ENCODE measurements at regions not wholly inside any gene's neighbourhood (a gene's known extent, or its start where the extent isn't known, plus 50 kb on each side); places are given as distances from the start of the nearest gene placed in this dataset.
A peak's percentile ranks its signal among the peaks of the same experiment; 100 is the strongest.

DNA sequence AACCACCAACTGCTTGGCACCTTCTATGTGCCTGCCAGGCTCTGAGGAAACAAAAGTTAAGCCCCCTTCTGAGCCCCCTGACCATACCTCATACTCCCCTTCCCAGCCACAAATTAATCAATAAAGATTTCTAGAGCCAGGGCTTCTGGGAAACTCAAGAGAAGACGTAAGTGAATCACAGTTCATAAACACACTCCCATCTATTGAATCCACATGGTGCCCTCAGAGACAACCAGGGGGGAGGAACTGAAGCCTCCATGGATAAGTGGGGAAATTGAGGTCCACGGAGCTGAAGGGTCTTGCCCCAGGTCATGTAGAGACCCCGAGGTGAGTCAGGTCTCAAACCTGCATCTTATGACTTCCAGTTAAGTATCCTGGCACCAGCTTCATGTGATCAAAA is 150.6 kb downstream of the MN1 start:
- no peak for DNase-seq (ENCODE audit: low read depth, low spot score)

DNA sequence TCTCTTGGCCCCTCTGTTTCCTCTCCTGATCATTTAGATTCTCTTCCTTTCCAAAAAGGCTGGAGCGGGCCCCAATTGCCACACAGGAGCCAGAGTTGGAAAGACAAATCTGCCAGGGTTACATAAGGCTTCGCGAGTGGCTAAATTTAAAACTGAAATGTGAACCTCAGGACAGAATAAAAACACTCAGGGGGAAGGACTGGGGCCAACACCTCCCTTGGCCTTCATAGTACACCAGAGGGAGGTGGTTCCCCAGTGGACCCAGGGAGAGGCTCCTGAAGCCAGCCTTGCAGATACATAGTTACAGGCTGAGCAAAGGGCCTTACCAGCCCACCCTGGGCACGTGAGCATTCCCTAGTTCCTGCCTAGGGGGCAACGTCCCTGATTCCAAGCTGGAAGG is 150.1 kb downstream of the MN1 start:
- no peak for DNase-seq (ENCODE audit: low read depth, low spot score)

DNA sequence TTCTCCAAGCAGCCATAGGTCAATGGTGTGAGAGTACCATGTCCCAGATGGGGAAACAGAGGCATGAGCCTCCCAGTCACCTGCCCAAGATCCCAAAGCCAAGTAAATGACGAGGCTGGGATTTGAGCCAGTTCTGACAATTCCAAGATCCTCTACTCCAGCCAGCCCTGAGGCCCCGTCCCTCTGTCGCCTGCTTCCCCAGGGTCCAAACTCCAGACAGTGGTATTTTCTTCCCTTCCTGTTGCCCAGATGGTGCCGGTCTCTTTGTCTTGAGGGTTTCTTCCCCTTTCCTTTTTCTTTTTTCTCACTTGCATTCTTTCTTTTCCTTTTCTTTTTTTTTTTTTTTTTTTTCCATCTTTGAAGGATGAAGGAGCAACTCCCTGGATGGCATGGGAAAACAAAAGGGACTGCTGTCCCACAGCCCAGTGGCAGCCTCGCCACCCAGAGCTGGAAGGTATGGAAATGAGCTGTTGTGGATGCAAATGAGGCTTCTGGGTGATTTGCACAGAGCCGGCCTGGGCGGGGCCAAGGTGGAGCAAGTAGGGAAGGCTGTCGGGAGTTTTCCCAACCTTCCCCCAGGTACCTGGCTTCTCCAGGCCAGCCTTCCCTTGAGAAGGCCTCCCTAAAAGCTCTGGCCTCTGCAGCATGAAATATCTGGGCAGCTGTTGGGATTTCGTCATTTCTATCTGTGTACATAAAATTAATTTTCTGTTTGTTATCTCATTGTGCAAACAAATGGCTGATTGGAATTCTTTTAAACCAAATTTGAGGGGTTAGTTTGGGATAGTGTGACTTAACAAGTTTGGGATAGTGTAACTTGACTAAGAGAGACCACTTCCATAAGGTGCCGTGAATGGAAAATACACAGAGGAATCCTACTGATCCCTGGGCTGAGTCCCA is 146.8 kb downstream of the MN1 start:
- no peak for DNase-seq (ENCODE audit: low read depth, low spot score)

DNA sequence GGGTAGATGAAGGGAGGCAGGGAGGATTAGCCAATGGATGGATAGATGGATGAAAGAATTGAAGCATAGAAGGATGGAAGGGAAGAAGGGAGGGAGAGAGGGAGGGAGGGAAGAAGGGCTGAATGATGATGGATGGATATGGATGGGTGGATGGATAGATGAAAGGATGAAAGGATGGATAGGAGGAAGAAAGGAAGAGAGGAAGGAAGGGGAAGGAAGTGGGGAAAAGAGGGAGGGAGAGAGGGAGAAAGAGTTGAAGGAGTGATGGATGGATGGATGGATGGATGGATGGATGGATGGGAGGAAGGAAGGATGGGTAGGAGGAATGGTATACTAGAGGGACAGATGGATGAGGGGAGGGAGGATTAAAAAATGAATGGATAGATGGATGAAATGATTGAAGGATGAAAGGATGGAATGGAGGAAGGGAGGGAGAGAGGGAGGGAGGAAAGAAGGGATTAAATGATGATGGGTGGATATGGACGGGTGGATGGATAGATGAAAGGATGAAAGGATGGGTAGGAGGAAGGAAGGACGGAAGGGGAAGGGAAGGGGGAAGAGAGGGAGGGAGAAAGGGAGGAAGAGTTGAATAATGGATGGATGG is 145.9 kb downstream of the MN1 start:
- DNase-seq (ENCODE audit: low read depth, low spot score), result no peak

DNA sequence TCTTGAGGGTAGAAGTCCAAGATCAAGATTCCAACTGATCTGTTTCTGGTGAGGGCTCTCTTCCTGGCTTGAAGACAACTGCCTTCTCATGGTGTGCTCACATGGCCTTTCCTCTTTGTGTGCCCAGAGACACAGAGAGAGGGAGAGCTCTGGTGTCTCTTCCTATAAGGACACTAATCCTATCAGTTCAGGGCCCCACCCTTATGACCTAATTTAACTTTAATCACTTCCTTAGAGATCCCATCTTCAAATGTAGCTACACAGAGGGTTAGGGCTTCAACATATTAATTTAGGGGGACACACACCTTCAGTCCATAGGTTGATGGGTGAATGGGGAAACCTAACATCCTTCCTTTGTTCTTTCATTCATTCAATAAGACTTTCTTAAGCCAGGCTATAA is 144.6 kb downstream of the MN1 start:
- no peak for DNase-seq (ENCODE audit: low read depth, low spot score)

DNA sequence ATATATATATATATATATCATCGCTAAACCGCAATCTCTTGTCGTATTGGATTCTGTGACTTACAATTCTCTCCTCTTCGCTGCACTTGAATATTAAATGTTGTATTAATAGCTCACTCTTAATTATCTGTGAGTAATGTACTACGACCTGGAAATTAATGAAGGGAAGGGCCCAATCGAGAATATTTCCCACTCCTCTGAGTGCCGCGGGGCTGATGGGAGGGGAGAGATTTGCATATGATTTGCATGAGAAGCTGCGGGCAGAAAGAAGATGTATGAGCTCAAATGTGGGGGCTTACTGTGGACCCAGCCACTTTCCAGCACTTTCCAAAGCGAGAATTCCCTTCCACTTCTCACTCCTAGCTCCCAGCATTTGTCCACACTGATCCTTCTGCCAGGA is 141.2 kb downstream of the MN1 start:
- no peak for DNase-seq (ENCODE audit: low read depth, low spot score)

DNA sequence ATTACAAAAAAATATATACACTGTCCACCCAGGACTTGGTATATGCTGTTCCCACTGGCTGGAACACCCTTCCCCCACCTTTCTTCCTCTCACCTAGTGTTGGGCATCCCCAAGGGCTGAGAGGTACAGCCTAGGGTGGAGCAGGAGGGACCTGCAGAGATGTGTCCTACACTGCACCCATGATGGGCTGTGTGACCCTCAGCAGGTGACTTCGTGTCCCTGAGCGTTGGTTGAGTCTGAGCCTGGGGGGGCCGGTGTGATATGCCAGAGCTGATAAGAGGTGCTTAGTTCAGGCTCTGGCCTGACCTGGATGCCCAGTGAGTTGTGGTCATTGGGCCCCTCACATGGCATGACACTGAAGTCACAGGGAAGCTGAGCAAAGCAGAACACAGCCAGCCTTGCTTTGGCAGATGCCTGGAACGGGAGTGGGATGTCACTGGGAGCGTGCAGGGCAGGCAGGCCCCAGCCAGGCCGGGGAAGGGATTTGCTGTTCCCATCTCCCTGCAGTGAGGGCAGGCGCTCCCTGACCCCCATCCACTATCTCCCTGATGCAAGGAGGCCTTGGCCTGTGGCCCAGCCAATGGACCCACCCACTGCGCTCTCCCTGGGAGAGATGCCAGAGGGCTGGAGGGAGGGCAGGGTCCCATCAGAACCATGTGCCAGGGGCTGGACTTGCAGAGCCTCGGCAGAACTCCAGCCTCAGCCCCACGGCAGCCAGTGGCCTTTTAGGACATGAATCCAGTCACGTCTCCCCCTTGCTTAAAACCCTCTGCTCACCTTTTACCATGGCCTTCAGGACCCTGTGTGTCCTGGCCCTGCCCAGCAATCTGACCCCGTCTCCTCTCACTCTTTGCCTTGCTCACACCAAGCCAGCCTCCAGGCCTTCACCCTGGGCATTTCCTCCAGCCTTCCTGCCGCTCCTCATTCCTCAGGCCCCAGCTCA is 138.9 kb downstream of the MN1 start:
- no peak for DNase-seq (ENCODE audit: low read depth, low spot score)

DNA sequence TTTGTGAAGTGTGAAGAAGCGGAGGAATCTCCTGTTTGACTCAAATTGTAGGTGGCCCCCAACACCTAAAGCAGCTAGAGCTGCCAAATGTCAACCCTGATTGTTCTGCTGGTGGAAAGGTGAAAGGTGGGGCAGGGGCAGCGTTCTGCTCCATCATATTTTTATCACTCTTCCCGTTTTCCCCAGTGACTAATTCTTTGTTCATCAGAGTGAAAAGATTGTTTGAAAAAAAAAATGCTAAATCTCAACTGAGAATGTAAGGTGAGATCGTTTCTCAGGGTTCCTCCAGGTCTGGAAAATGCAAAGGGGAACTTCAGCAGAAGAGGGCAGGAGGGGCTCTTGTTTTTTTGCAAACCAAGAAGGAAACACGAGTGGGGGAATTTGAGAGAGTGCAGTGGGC is 137.7 kb downstream of the MN1 start:
- no peak for DNase-seq (ENCODE audit: low read depth, low spot score)

DNA sequence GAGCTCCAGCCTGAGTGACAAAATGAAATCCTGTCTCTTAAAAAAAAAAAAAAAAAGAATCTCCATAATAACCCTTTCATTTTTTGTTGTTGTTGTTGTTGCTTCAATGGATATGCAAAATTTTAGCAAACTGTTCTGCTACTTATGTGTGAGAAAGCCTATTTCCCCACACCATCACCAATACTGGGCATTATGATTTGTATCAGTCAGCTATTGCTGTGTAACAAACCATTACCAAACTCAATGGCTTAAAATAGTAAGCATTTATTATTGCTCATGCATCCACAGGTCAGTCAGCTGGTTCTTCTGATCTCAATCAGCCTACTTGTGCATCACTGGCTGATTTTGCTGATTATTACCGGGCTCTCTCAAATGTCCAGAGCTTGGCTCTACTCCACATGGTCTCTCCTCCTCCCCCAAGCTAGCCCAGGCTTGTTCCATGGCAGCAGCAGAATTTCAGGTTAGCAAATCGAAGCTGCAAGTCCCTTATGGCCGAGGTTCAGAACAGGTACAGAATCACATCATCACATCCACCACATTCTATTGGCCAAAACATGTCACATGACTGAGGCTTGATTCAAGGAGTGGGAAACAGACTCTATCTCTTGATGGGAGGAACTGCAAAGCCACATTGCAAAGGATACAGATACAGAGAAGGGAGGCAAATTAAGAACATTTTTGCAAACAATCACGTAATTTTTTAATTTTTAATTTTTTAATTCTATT is 135.1 kb downstream of the MN1 start:
- DNase-seq (ENCODE audit: low read depth, low spot score), result no peak

DNA sequence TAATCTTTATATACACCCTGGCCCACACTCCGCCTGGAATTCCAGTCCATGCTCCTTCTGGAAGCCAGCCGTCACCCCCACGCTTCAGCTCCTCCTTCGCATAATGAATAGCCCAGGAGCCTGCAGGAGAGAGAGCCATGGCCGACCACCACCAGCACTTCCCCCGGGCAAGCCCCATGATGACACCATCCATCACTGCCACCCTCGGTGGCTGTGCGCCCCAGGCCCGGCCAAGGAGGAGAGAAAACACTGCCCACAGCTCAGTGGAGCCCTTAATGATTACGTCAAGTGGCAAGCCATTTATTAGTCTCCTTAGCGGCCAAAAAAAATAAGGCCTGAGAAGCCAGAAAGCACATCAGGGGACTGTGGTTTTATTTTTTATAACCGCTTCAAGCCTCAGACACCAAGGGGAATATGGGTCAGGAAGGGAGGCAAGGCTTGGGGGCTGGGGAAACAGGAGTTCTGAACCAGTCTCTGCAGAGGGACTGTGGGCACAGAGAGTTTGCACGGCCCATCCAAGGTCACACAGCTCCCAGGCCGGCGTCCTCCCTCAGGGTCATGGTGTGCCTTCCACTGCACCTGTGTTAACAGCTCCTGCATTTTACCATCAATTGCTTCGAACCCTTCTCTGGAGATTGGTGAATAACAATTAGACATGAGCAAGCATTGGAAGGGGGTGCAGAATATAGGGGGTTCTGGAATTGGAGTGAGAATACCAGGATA is 134.3 kb downstream of the MN1 start:
- no peak for DNase-seq (ENCODE audit: low read depth, low spot score)

DNA sequence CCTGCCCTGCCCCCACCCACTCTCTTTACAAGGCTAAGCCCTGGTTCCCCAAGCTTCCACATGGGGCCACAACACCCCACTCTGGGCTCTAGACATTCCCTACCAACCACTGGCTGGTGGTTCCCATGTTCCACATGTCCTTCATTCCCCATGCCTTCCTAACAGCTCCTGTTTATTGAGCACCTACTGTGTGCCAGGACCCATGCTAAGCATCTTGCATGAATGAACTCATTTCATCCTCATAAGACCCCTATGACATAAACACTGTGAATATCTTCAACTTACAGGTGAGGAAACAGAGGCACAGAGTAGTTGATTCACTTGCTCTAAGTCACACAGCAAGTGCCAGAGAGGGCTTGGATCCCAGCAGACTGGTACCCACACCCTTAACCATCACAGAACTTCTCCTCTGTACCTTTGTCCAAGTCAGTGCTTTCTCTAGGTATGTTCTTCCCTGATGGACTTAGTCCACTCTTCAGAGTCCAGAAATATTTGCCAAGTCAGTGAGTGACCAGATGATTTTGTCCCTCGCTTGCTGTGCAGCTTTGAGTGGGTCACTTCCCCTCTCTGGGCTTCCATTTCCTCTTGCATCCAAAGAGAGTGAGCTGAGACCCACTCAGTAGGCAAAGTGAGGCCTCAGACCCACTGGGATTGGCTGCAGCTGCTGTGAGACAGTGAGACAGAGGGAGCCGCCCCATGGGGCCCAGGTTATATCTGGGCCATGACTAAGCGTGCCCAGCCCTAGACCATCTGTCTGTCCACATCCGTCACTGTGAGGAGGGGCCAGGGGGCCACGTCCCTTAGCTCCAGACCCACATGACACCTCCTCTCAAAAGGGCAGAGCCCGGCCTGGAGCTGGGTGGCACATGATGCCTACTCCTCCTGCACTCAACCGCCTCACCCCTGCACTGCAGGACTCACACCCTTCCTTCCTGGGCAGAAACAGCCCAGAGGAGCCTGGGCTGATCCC is 132.4 kb downstream of the MN1 start:
- peak; percentile 25 for DNase-seq (ENCODE audit: low read depth, low spot score)

DNA sequence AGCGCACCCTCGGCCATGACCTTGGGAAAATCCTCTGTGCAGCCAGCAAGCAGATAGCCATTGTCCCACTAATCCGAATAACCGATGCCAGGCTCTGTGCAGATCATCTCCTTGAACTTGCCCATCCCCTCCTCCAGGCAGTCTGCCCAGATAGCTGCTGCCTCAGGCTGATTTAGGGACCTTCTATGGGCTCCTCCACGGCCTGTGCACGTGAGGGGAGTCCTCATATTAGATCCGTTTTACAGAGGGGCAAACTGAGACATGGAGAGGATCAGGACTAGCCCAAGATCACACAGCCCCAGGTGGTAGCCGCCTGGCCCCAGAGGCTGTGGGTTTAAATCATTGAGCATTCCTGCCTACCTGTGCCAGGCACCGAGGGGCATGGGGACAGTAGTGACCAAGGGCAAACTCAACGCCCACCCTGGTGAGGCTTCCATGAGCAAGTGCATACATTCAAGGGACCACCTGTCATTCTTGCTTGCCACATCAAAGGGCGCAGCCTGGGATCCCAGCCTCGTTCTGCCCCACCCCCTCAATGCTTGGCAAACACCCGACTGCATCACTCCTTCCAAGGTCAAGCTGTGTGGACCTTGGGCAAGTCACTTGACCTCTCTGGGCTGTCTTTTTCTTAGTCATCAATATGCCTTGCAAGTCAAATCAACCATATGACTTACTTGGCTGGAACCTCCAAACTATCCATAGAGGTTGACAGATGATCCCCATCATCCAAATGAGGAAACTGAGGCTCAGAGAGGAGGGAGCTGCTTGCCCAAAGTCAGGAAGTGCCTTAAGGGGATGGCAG is 131.6 kb downstream of the MN1 start:
- no peak for DNase-seq (ENCODE audit: low read depth, low spot score)

DNA sequence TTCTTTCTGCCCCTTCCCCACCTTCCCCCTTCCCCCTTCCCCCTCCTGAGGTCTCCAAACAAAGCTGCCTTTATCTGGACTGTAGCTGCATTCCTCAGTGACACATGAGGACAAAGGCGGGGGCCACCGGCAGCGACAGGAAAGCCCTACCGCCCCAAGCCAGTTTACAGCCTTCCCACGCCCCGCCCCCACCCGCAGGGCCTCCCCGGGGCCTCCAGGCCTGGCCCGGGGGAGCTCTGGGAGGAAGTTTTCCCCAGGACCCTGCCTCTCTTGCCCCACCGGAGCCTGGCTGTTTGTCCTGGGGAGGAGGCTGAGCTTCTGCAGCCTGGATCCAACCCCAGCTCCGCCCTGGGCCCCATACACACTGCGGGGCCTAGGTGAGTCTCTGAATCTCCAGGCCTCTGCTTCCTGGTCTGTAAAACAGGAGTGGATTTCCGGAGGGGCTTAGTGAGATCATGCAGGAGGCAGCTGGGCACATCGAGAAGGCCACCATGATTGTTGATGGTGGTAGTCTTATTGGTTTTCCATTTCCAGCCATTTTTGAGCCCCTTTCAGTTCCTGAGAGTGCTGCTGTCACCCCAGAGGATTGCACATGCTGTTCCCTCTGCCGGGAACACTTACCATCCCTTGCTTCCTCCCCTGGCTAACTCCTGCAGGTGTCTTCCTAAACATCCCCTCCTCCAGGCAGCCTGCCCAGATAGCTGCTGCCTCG is 130.7 kb downstream of the MN1 start:
- DNase-seq (ENCODE audit: low read depth, low spot score), result no peak

DNA sequence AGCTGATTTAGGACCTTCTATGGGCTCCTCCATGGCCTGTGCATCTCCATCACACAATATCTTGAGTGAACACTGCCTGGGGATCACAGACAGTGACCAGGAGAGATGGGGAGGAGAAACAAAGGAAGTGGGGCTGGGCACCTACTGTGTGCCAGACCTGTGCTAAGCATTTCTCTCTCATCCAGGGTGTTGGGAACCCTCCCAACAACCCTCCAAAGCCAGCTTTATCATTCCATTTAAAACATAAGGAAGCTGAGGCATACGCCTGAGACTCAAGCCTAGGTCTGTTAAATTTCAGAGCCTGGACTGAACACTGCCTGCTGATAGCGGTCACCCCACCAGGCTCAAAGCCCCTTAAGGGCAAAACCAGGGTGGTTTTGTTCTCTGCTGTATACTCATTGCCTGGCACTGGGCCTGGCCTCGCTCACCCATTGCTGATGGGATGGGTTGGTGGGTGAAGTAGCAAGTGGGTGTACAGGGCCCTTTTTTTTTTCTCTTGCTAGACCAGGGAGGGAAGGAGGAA is 130.1 kb downstream of the MN1 start:
- DNase-seq (ENCODE audit: low read depth, low spot score), result no peak

DNA sequence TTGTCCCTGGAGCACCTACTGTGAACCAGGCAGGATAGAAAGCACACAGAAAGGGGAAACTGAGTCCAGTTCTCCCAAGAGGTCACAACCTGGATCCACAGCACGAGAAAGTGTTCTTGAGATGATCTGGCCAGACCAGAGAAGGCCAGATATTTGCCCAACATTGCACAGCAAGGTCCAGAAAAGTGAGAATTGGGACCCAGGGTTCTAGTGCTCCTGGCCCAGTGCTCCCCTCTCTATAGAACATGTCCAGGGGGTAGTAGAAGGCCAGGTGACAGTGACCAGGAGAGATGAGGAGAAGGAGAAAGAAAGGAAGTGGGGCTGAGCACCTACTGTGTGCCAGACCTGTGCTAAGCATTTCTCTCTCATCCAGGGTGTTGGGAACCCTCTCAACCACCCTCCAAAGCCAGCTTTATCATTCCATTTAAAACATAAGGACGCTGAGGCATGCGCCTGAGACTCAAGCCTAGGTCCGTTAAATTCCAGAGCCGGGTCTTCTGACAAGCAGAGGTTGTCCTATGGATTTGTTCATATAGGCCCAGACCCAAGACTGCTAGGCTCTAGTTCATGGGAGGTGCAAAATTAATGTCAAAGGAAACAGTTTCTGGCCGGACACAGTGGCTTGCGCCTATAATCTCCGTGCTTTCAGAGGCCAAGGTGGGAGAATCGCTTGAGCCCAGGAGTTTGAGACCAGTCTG is 128.7 kb downstream of the MN1 start:
- DNase-seq (ENCODE audit: low read depth, low spot score), result no peak

DNA sequence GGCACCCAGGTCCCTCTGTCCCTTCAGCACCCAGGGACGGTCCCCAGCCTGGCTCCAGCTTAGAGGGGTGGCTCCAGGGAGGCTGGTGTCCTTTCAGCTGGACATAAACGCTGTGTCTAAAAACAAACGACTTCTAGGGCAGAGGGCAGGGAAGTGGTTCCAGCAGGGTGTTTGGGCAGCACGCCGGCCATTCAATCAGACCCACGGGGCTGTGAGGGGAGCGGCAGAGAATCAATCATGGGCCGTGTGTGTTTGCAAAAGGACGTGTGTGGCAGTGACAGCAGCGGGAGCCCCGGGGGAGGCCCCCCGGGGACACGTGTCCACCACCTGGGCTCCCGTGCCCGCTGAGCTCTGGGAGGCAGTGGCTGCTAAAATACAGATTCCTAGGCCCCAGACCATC is 127.7 kb downstream of the MN1 start:
- no peak for DNase-seq (ENCODE audit: low read depth, low spot score)

DNA sequence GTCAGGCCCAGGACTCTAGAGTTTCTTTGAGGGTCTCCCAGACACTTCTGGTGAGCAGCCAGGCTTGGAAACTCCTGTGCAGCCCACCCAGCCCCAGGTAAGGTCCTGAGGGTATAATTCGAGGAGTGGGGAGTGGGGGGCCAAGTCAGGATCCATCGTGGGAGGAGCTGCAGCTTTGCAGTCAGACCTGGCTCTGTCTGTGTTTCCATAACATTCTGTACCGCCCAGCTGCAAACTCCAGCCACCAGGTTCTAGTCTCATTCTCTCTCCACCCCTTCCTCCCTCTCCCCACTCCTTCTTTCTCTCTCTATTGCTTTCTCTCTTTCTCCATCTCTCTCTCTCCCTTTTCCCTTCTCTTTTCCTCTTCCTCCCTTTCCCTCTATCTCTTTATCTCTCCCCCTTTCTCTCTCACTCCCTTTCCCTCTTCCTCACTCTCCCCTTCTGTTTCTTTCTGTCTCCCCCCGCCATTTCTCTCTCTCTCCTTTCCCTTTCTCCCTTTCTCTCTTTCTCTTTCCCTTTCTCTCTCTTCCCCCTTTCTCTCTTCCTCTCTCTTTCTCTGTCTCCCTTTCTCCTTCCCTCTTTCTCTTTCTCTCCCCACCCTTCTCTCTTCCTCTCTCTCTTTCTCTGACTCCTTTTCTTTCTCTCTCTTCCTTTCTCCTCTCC is 127.2 kb downstream of the MN1 start:
- DNase-seq (ENCODE audit: low read depth, low spot score), result no peak

All from brain pericyte (primary cell).